MCF 10A (cell line): ENCODE measurements at regions not wholly inside any gene's neighbourhood (a gene's known extent, or its start where the extent isn't known, plus 50 kb on each side); places are given as distances from the start of the nearest gene placed in this dataset.

Experiments
- BruUV-seq: library from RNA; stranded (reverse); fragments of 400-500 nt; replicated peaks from 2 replicates; lab custom pipeline; 2021; lab: Mats Ljungman, UMichigan
- CTCF ChIA-PET: fragments of 300-600 bp; sonication (Branson Sonifier 250); formaldehyde crosslinking; extraction: SDS; loops from one replicate; lab custom pipeline; 2021; ENCODE audit warnings: antibody characterized with exemption, inconsistent platforms; lab: Yijun Ruan, JAX
- POLR2A ChIA-PET: fragments of 300-600, 350-650 bp; sonication (Branson Sonifier 250); formaldehyde crosslinking; extraction: SDS; loops from one replicate; lab custom pipeline; 2020; ENCODE audit warnings: antibody characterized with exemption, inconsistent platforms; lab: Yijun Ruan, JAX
- DNase-seq: peaks from one replicate; pipeline ENCODE4 v3.0.0-alpha.2; 2018; ENCODE audit not compliant: unreplicated experiment
- H3K27ac Mint-ChIP-seq: one replicate; pipeline ENCODE4 v1.8.0; 2022; ENCODE audit warnings: mild to moderate bottlenecking, low read depth, mixed read lengths; ENCODE audit not compliant: unreplicated experiment
- H3K27me3 Mint-ChIP-seq: one replicate; pipeline ENCODE4 v1.8.0; 2022; ENCODE audit warnings: mixed read lengths; ENCODE audit not compliant: insufficient read depth, unreplicated experiment
- H3K36me3 Mint-ChIP-seq: one replicate; pipeline ENCODE4 v1.8.0; 2022; ENCODE audit warnings: mild to moderate bottlenecking, moderate library complexity, mixed read lengths; ENCODE audit not compliant: insufficient read depth, unreplicated experiment
- H3K4me1 Mint-ChIP-seq: one replicate; pipeline ENCODE4 v1.8.0; 2022; ENCODE audit warnings: mixed read lengths; ENCODE audit not compliant: insufficient read depth, unreplicated experiment
- H3K4me3 Mint-ChIP-seq: one replicate; pipeline ENCODE4 v1.8.0; 2022; ENCODE audit warnings: mild to moderate bottlenecking, moderate library complexity, mixed read lengths; ENCODE audit not compliant: unreplicated experiment
- H3K9me3 Mint-ChIP-seq: one replicate; pipeline ENCODE4 v1.8.0; 2022; ENCODE audit warnings: mixed read lengths; ENCODE audit not compliant: unreplicated experiment
- CTCF ChIP-seq: fragments of 200-600 bp; IDR thresholded peaks from one replicate; pipeline ENCODE4 v1.8.0; 2022; ENCODE audit warnings: antibody characterized with exemption, mild to moderate bottlenecking; ENCODE audit not compliant: unreplicated experiment
- intact Hi-C: fragments of 100-400 bp; cut with micrococcal nuclease; formaldehyde crosslinking; loops from 2 replicates; pipeline ENCODE4 v1.14.1; 2022

DNA sequence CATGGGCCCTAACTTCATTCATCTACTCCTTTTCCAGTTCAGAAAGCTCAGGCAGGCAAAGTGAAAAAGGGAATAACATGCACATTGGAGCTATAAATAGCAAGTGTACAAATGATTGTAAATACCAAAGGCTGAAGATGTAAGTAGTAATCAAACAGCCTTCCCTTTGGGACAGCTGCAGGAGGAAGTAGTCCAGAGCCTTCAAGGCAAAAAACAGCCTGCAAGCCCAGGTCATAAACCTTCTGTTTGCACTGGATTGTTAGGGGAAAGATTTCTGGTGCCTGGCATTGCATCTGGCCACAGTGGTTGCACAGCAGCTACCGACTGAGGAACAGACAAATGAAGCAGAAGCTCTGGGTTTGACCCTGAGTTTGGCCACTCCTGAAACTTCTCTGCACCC is 98.6 kb upstream of the PMFBP1 start:
- CTCF ChIA-PET, result interaction anchor here (1.7 to 4.5 kb wide), 2 partner anchors 16 kb away, joined by 4 to 14 read pairs; no protein-coding TSS in a partner anchor
- TF ChIP-seq CTCF, result no peak
- POLR2A ChIA-PET, result no interaction called here
- no peaks in the 10 kb centered on the region for H3K36me3 Mint-ChIP-seq
- no peaks in the 10 kb centered on the region for H3K27me3 Mint-ChIP-seq
- no peaks in the 10 kb centered on the region for H3K9me3 Mint-ChIP-seq
- intact Hi-C loops, result no loop called here
- no peak for DNase-seq
- H3K27ac Mint-ChIP-seq, result no peak overlapping the region
- peaks cover 6% of the 10 kb centered on the region for H3K4me1 Mint-ChIP-seq
- no peak overlapping the region for H3K4me3 Mint-ChIP-seq
- BruUV-seq, result no TSS peak

- ChIA-PET CTCF (no interaction called here), POLR2A (no interaction called here)
- H3K27me3 Mint-ChIP-seq, result no peaks in the 10 kb centered on the region
- intact Hi-C loops, result no loop called here
- no peak overlapping the region for H3K27ac Mint-ChIP-seq
- BruUV-seq, result no TSS peak
- no peak overlapping the region for H3K4me3 Mint-ChIP-seq
- H3K9me3 Mint-ChIP-seq, result no peaks in the 10 kb centered on the region
- no peaks in the 10 kb centered on the region for H3K36me3 Mint-ChIP-seq
- no peak for DNase-seq
- no peak for TF ChIP-seq CTCF
- peaks cover 6% of the 10 kb centered on the region for H3K4me1 Mint-ChIP-seq
These were observed 94.9 kb upstream of the PMFBP1 start for GRCh38 chr16:72266836-72267235.

GRCh38 chr16:72264771-72265170 is 92.8 kb upstream of the PMFBP1 start:
- BruUV-seq, result no TSS peak
- CTCF ChIA-PET, result interaction anchor here (1.4 kb wide), 1 partner anchor 18 kb away, joined by 4 read pairs; no protein-coding TSS in a partner anchor

DNA sequence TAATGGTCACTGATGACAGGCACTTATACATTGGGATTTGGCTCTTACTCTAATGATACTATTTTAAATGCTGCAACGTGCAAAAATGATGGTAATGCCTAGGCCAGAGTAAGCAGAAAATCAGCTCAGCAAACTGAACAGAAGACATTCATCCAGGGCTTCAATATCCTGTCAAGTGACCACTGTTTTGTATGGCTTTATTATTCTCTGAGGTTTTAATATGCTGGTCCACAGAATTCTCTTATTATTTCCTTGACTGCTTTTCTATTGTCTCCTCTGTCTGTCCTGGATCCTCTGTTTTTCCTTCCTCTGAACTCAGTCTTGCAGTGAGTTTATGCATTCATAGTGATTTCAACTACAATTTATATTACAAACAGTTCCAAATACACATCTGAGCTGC is 90.8 kb upstream of the PMFBP1 start:
- no peak for TF ChIP-seq CTCF
- H3K36me3 Mint-ChIP-seq, result no peaks in the 10 kb centered on the region
- POLR2A ChIA-PET, result no interaction called here
- intact Hi-C loops, result no loop called here
- no peaks in the 10 kb centered on the region for H3K27me3 Mint-ChIP-seq
- no peak overlapping the region for H3K4me3 Mint-ChIP-seq
- no peak for DNase-seq
- BruUV-seq, result no TSS peak
- CTCF ChIA-PET, result interaction anchor here (0.9 to 1.4 kb wide), 2 partner anchors 9 to 11 kb away, joined by 4 to 6 read pairs; no protein-coding TSS in a partner anchor
- H3K9me3 Mint-ChIP-seq, result peaks cover 12% of the 10 kb centered on the region
- H3K4me1 Mint-ChIP-seq, result no peaks in the 10 kb centered on the region
- H3K27ac Mint-ChIP-seq, result no peak overlapping the region

More at GRCh38 chr16:72264771-72265170, 92.8 kb upstream of the PMFBP1 start:
- intact Hi-C loops, result no loop called here
- no peak for DNase-seq
- Mint-ChIP-seq H3K4me3 (no peak overlapping the region), H3K4me1 (peaks cover 5% of the 10 kb centered on the region), H3K36me3 (no peaks in the 10 kb centered on the region), H3K27ac (no peak overlapping the region), H3K9me3 (peaks cover 2% of the 10 kb centered on the region), H3K27me3 (no peaks in the 10 kb centered on the region)
- TF ChIP-seq CTCF, result no peak
- POLR2A ChIA-PET, result interaction anchor here (0.6 to 0.7 kb wide), 2 partner anchors 730 to 1854 kb away, joined by 3 to 4 read pairs; no protein-coding TSS in a partner anchor
